ENCODE measurements at regions not wholly inside any gene's neighbourhood (a gene's known extent, or its start where the extent isn't known, plus 50 kb on each side); places are given as distances from the start of the nearest gene placed in this dataset.
"Not testable (repeated sequence)": the region's sequence is repeated elsewhere in the genome, so short reads cannot be mapped to it uniquely, and the experiment has no call there.

GRCh38 chr1:232317350-232317749 is 312.6 kb downstream of the SIPA1L2 start:
- no peak for TF ChIP-seq CTCF (optimal IDR thresholded peaks at IDR 0.05 in 1 of 3, IDR thresholded peaks at IDR 0.05 in 1 of 3, conservative IDR thresholded peaks at IDR 0.05 in 1 of 3; ENCODE audit: extremely low read depth in 1 of 3, insufficient read depth in 2 of 3, low read length in 3 of 3)
- no peak for TF ChIP-seq EZH2 (IDR thresholded peaks at IDR 0.05; ENCODE audit: low read length)
- Histone ChIP-seq H3K9me1 (ENCODE audit: control insufficient read depth, extremely low read depth, insufficient read depth, low read length) (no peaks in the 10 kb centered on the region), H3K9ac (ENCODE audit: control insufficient read depth, extremely low read depth, insufficient read depth, low read length) (no peak overlapping the region), H3K79me2 (ENCODE audit: control insufficient read depth, insufficient read depth, low read length) (no peaks in the 10 kb centered on the region), H4K20me1 (ENCODE audit: control insufficient read depth, extremely low read depth, insufficient read depth, low read length) (no peaks in the 10 kb centered on the region), H2AFZ (ENCODE audit: control insufficient read depth, low read length) (no peak overlapping the region), H3K27me3 (ENCODE audit: control insufficient read depth, extremely low read depth, insufficient read depth, low read length) (no peaks in the 10 kb centered on the region), H3K36me3 (ENCODE audit: control insufficient read depth in 2 of 2, extremely low read depth in 1 of 2, insufficient read depth in 2 of 2, low read length in 2 of 2) (no peaks in the 10 kb centered on the region), H3K4me2 (ENCODE audit: control insufficient read depth, extremely low read depth, insufficient read depth, low read depth, low read length) (no peak overlapping the region), H3K4me1 (ENCODE audit: control insufficient read depth, extremely low read depth, insufficient read depth, low read length) (peaks cover 12% of the 10 kb centered on the region), H3K4me3 (ENCODE audit: control insufficient read depth in 2 of 3, extremely low read depth in 1 of 3, insufficient read depth in 2 of 3, low read depth in 1 of 3, low read length in 3 of 3) (no peak overlapping the region), H3K27ac (ENCODE audit: control insufficient read depth, insufficient read depth, low read length) (no peak overlapping the region), H3K9me3 (ENCODE audit: control insufficient read depth, low read depth, low read length) (no peaks in the 10 kb centered on the region)
- no peak for DNase-seq (ENCODE audit: low read depth, low spot score)
- no peak for FAIRE-seq
- dilution Hi-C loops (cut with MboI; ENCODE audit: extremely low pct_ligation_motif_present, low sequenced_read_pairs): no loop called here

GRCh38 chr1:232316864-232317263 is 313.1 kb downstream of the SIPA1L2 start:
- no peak overlapping the region for H3K27ac ChIP-seq (ENCODE audit: control insufficient read depth, insufficient read depth, low read length)
- no peaks in the 10 kb centered on the region for H3K36me3 ChIP-seq (ENCODE audit: control insufficient read depth in 2 of 2, extremely low read depth in 1 of 2, insufficient read depth in 2 of 2, low read length in 2 of 2)
- H3K4me1 ChIP-seq (ENCODE audit: control insufficient read depth, extremely low read depth, insufficient read depth, low read length): peaks cover 12% of the 10 kb centered on the region

GRCh38 chr1:232313876-232314275 is 316.1 kb downstream of the SIPA1L2 start:
- H3K4me1 ChIP-seq (ENCODE audit: control insufficient read depth, extremely low read depth, insufficient read depth, low read length); H3K4me2 ChIP-seq (ENCODE audit: control insufficient read depth, extremely low read depth, insufficient read depth, low read depth, low read length); H3K79me2 ChIP-seq (ENCODE audit: control insufficient read depth, insufficient read depth, low read length); H2AFZ ChIP-seq (ENCODE audit: control insufficient read depth, low read length); H3K27ac ChIP-seq (ENCODE audit: control insufficient read depth, insufficient read depth, low read length); H3K4me3 ChIP-seq (ENCODE audit: control insufficient read depth in 2 of 3, extremely low read depth in 1 of 3, insufficient read depth in 2 of 3, low read depth in 1 of 3, low read length in 3 of 3); H3K27me3 ChIP-seq (ENCODE audit: control insufficient read depth, extremely low read depth, insufficient read depth, low read length); DNase-seq (ENCODE audit: low read depth, low spot score); H3K9ac ChIP-seq (ENCODE audit: control insufficient read depth, extremely low read depth, insufficient read depth, low read length); dilution Hi-C loops (cut with MboI; ENCODE audit: extremely low pct_ligation_motif_present, low sequenced_read_pairs); H4K20me1 ChIP-seq (ENCODE audit: control insufficient read depth, extremely low read depth, insufficient read depth, low read length); FAIRE-seq; H3K9me3 ChIP-seq (ENCODE audit: control insufficient read depth, low read depth, low read length); H3K36me3 ChIP-seq (ENCODE audit: control insufficient read depth in 2 of 2, extremely low read depth in 1 of 2, insufficient read depth in 2 of 2, low read length in 2 of 2); H3K9me1 ChIP-seq (ENCODE audit: control insufficient read depth, extremely low read depth, insufficient read depth, low read length): not testable (repeated sequence)

More at GRCh38 chr1:232316864-232317263, 313.1 kb downstream of the SIPA1L2 start:
- TF ChIP-seq EZH2 (IDR thresholded peaks at IDR 0.05; ENCODE audit: low read length): no peak
- TF ChIP-seq CTCF (optimal IDR thresholded peaks at IDR 0.05 in 1 of 3, IDR thresholded peaks at IDR 0.05 in 1 of 3, conservative IDR thresholded peaks at IDR 0.05 in 1 of 3; ENCODE audit: extremely low read depth in 1 of 3, insufficient read depth in 2 of 3, low read length in 3 of 3): no peak
- dilution Hi-C loops (cut with MboI; ENCODE audit: extremely low pct_ligation_motif_present, low sequenced_read_pairs): no loop called here
- H4K20me1 ChIP-seq (ENCODE audit: control insufficient read depth, extremely low read depth, insufficient read depth, low read length): no peaks in the 10 kb centered on the region
- DNase-seq (ENCODE audit: low read depth, low spot score) (no peak), FAIRE-seq (no peak)
- no peaks in the 10 kb centered on the region for H3K27me3 ChIP-seq (ENCODE audit: control insufficient read depth, extremely low read depth, insufficient read depth, low read length)
- no peak overlapping the region for H3K9ac ChIP-seq (ENCODE audit: control insufficient read depth, extremely low read depth, insufficient read depth, low read length)
- H3K4me2 ChIP-seq (ENCODE audit: control insufficient read depth, extremely low read depth, insufficient read depth, low read depth, low read length): no peak overlapping the region
- no peaks in the 10 kb centered on the region for H3K79me2 ChIP-seq (ENCODE audit: control insufficient read depth, insufficient read depth, low read length)
- no peaks in the 10 kb centered on the region for H3K9me3 ChIP-seq (ENCODE audit: control insufficient read depth, low read depth, low read length)
- H3K9me1 ChIP-seq (ENCODE audit: control insufficient read depth, extremely low read depth, insufficient read depth, low read length): no peaks in the 10 kb centered on the region
- no peak overlapping the region for H3K4me3 ChIP-seq (ENCODE audit: control insufficient read depth in 2 of 3, extremely low read depth in 1 of 3, insufficient read depth in 2 of 3, low read depth in 1 of 3, low read length in 3 of 3)
- H2AFZ ChIP-seq (ENCODE audit: control insufficient read depth, low read length): no peak overlapping the region

Measured in keratinocyte (primary cell).